ENCODE measurements at regions not wholly inside any gene's neighbourhood (a gene's known extent, or its start where the extent isn't known, plus 50 kb on each side); places are given as distances from the start of the nearest gene placed in this dataset.

- no peak overlapping the region for H2BK12ac ChIP-seq (ENCODE audit: insufficient read length, low read depth, low read length)
- DNase-seq, result no peak
- H3K79me2 ChIP-seq (ENCODE audit: insufficient read depth, low read length), result no peaks in the 10 kb centered on the region
- H2AFZ ChIP-seq (ENCODE audit: low read length), result no peak overlapping the region
- no CpG with 5 or more reads among the region's 5 CpGs for WGBS (ENCODE audit: extremely low coverage, insufficient read length, low lambda C conversion rate)
- Mint-ChIP-seq H3K36me3 (ENCODE audit: insufficient read depth in 1 of 3, low read depth in 3 of 3) (peaks cover 0 to 9% (median 4%) of the 10 kb centered on the region in 3 experiments; a peak in 5 of 7 replicates), H3K9me3 (peaks cover 9 to 15% of the 10 kb centered on the region in 2 experiments), H3K4me1 (no peaks in the 10 kb centered on the region), H3K27ac (no peak overlapping the region), H3K27me3 (ENCODE audit: low read depth) (0 out of 2 replicates have a peak, but pooled peaks cover 2% of the 10 kb centered on the region), H3K4me3 (no peak overlapping the region)
- no peak overlapping the region for H3K56ac ChIP-seq (ENCODE audit: insufficient read length, low read depth, low read length)
- no peak overlapping the region for H2BK5ac ChIP-seq (ENCODE audit: insufficient read length, low read length)
- no peak overlapping the region for H4K8ac ChIP-seq (replicated peaks; ENCODE audit: insufficient read length, low read depth, low read length)
- TF ChIP-seq CTCF (conservative IDR thresholded peaks at IDR 0.05), result no peak
- H3K27me3 ChIP-seq (ENCODE audit: insufficient read depth, low read length), result no peaks in the 10 kb centered on the region
- H3K9ac ChIP-seq (ENCODE audit: extremely low read depth, insufficient read length, low read length), result no peak overlapping the region
- no peak overlapping the region for H4K91ac ChIP-seq (ENCODE audit: insufficient read length, low read depth, low read length)
- H3K14ac ChIP-seq (ENCODE audit: insufficient read depth, low read length), result no peak overlapping the region
- no peak overlapping the region for H4K5ac ChIP-seq (ENCODE audit: insufficient read length, low read depth, low read length)
- no peaks in the 10 kb centered on the region for H3K4me1 ChIP-seq (ENCODE audit: insufficient read depth, low read length)
- no peaks in the 10 kb centered on the region for H4K20me1 ChIP-seq (ENCODE audit: control insufficient read depth, insufficient read depth, insufficient read length)
- H2BK120ac ChIP-seq (ENCODE audit: low read depth, low read length, poor library complexity, severe bottlenecking), result no peak overlapping the region
- no peak overlapping the region for H3T11ph ChIP-seq (ENCODE audit: low read length)
- H3K79me1 ChIP-seq (ENCODE audit: insufficient read depth, low read depth, low read length, poor library complexity, severe bottlenecking), result no peaks in the 10 kb centered on the region
- no peak overlapping the region for H3K4ac ChIP-seq (ENCODE audit: low read depth, low read length)
- H3K18ac ChIP-seq (ENCODE audit: insufficient read length, low read depth, low read length), result no peak overlapping the region
- H2BK15ac ChIP-seq (ENCODE audit: low read depth, low read length), result no peak overlapping the region
- H3K23ac ChIP-seq (ENCODE audit: insufficient read length, low read depth, low read length), result no peak overlapping the region
- H3K9me3 ChIP-seq (ENCODE audit: control insufficient read depth, low read depth, low read length), result no peaks in the 10 kb centered on the region
- no peaks in the 10 kb centered on the region for H3K23me2 ChIP-seq (ENCODE audit: insufficient read length, low read depth, low read length, poor library complexity, severe bottlenecking)
- no peak overlapping the region for H2BK20ac ChIP-seq (ENCODE audit: low read depth, low read length, poor library complexity, severe bottlenecking)
- H3K27ac ChIP-seq (ENCODE audit: insufficient read length, low read depth, low read length), result no peak overlapping the region
- H2AK5ac ChIP-seq (ENCODE audit: insufficient read length, low read length), result no peak overlapping the region
- H3K4me2 ChIP-seq (ENCODE audit: insufficient read depth, insufficient read length, low read length), result no peak overlapping the region
These were observed 158.8 kb upstream of the ADARB2 start for GRCh38 chr10:1896153-1896552.
